Middle frontal gyrus (tissue), 1 donor: ENCODE measurements at regions not wholly inside any gene's neighbourhood (a gene's known extent, or its start where the extent isn't known, plus 50 kb on each side); places are given as distances from the start of the nearest gene placed in this dataset.

Source experiments
- DNase-seq: peaks from one replicate; pipeline ENCODE4 v3.0.0-alpha.2; 2015; ENCODE audit warnings: low spot score; ENCODE audit errors: extremely low spot score

- DNase-seq = no peak
Measured at GRCh38 chr10:105468759-105469158, 827.7 kb downstream of the SORCS3 start.

GRCh38 chr10:105466521-105466920, 825.4 kb downstream of the SORCS3 start:
- no peak for DNase-seq

- no peak for DNase-seq
Measured at GRCh38 chr10:105434970-105435369, 793.9 kb downstream of the SORCS3 start.

- DNase-seq = no peak
Measured at GRCh38 chr10:105413997-105414396, 772.9 kb downstream of the SORCS3 start.

- no peak for DNase-seq
Measured at GRCh38 chr10:105409370-105409769, 768.3 kb downstream of the SORCS3 start.

GRCh38 chr10:105406488-105406887, 765.4 kb downstream of the SORCS3 start:
- DNase-seq = no peak

GRCh38 chr10:105398202-105398601, 757.1 kb downstream of the SORCS3 start:
- DNase-seq = no peak

- no peak for DNase-seq
Measured at GRCh38 chr10:105391670-105392351, 750.7 kb downstream of the SORCS3 start.

- no peak for DNase-seq
Measured at GRCh38 chr10:105387971-105388370, 746.9 kb downstream of the SORCS3 start.

- no peak for DNase-seq
Measured at GRCh38 chr10:105383978-105384377, 742.9 kb downstream of the SORCS3 start.

GRCh38 chr10:105370692-105371091, 729.6 kb downstream of the SORCS3 start:
- DNase-seq = no peak

- no peak for DNase-seq
Measured at GRCh38 chr10:105359708-105360107, 718.6 kb downstream of the SORCS3 start.

- no peak for DNase-seq
Measured at GRCh38 chr10:105358911-105359310, 717.8 kb downstream of the SORCS3 start.

GRCh38 chr10:105356626-105357025, 715.5 kb downstream of the SORCS3 start:
- DNase-seq = no peak

- DNase-seq = no peak
Measured at GRCh38 chr10:105354010-105354409, 712.9 kb downstream of the SORCS3 start.

GRCh38 chr10:105352827-105353226, 711.7 kb downstream of the SORCS3 start:
- DNase-seq = no peak

- no peak for DNase-seq
Measured at GRCh38 chr10:105352281-105352680, 711.2 kb downstream of the SORCS3 start.

GRCh38 chr10:105351187-105351586, 710.1 kb downstream of the SORCS3 start:
- no peak for DNase-seq

GRCh38 chr10:105347487-105347886, 706.4 kb downstream of the SORCS3 start:
- no peak for DNase-seq

- DNase-seq = no peak
Measured at GRCh38 chr10:105342606-105343005, 701.5 kb downstream of the SORCS3 start.

GRCh38 chr10:105339669-105340068, 698.6 kb downstream of the SORCS3 start:
- no peak for DNase-seq

- peak; percentile 20 for DNase-seq
Measured at GRCh38 chr10:105328503-105329133, 687.5 kb downstream of the SORCS3 start.
